Bronchial epithelial cell (primary cell): ENCODE measurements at regions not wholly inside any gene's neighbourhood (a gene's known extent, or its start where the extent isn't known, plus 50 kb on each side); places are given as distances from the start of the nearest gene placed in this dataset.
"Not testable (repeated sequence)": the region's sequence is repeated elsewhere in the genome, so short reads cannot be mapped to it uniquely, and the experiment has no call there.

Experiments used
- DNase-seq: peaks from one replicate; pipeline ENCODE4 v3.0.0-alpha.2; 2010; ENCODE audit warnings: low read depth
- FAIRE-seq: peaks from 2 replicates; lab custom pipeline; 2011; peaks lifted over from hg19 to GRCh38; lab: Jason Lieb, UNC
- H3K27me3 ChIP-seq: 2 replicates; pipeline ENCODE4 v1.5.1; 2011; ENCODE audit warnings: low read length; ENCODE audit not compliant: control insufficient read depth, insufficient read depth
- H3K36me3 ChIP-seq: 2 replicates; pipeline ENCODE4 v1.5.1; 2011; ENCODE audit warnings: low read length; ENCODE audit not compliant: control insufficient read depth, insufficient read depth
- H3K4me3 ChIP-seq: 2 replicates; pipeline ENCODE4 v1.5.1; 2011; ENCODE audit warnings: mild to moderate bottlenecking, low read depth, low read length, control low read depth

GRCh38 chr2:111329309-111329708, 208.6 kb downstream of the BCL2L11 start:
- H3K4me3 ChIP-seq, DNase-seq, H3K36me3 ChIP-seq, H3K27me3 ChIP-seq: not testable (repeated sequence)
- peak; percentile 32 for FAIRE-seq

DNA sequence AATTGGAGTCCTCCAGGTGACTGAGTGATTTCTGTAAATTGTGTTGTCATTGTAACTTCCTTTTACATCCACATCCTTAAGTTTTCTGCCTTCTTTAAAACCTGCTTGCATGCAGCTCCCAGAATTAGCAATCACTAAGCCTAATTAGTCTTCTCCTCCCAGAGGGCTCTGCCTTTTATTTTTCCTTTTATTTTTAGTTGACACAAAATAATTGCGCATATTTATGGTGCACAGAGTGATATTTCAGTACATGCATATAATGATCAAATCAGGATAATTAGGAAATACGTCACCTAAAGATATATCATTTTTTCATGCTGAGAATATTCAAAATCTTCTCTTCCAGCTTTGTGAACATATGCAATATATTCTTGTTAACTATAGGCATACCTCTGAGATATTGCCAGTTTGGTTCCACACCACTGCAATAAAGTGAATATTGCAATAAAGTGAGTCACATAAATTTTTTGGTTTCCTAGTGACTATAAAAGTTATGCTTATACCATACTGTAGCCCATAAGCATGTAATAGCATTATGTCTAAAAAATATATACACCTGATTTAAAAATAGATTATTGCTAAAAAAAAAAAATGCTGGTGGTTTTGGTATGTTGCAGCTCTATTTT, 210.5 kb downstream of the BCL2L11 start:
- not testable (repeated sequence) for FAIRE-seq, H3K27me3 ChIP-seq, H3K4me3 ChIP-seq, H3K36me3 ChIP-seq, DNase-seq

DNA sequence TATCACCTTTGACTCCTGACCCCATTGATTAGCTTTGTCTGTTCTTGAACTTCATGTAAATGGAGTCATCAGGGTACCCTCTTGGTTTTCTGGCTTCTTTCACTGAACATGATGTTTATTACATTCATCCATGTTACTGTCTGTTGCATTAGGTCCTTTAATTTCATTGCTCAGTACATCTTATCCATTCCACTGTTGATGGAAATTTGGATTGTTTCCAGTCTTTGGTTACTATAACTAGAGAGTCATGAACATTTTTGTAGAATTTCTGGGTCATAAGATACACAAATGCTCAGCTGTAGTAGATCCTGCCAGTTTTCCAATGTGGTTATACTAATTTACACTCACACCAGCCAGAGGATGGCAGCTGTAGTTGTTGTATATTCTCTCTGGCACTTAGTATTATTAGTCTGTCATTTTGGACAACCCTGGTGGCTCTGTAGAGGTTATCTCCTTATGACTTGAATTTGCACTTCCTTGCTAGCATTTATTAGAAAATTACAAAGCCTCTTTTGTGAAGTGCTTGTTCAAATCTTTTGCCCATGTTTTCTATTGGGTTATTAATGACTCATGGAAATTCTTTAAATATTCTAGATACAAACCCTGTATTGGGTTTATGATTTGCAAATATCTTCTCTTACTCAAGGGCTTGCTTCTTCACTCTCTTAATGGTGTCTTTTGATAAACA, 214.7 kb downstream of the BCL2L11 start:
- not testable (repeated sequence) for DNase-seq, FAIRE-seq, H3K36me3 ChIP-seq, H3K4me3 ChIP-seq, H3K27me3 ChIP-seq

- not testable (repeated sequence) for H3K36me3 ChIP-seq, DNase-seq, H3K27me3 ChIP-seq, H3K4me3 ChIP-seq
- peak; percentile 7 for FAIRE-seq
Observed at GRCh38 chr2:111338474-111338873, 217.8 kb downstream of the BCL2L11 start.

GRCh38 chr2:111339476-111339875, 218.8 kb downstream of the BCL2L11 start:
- H3K27me3 ChIP-seq, H3K36me3 ChIP-seq, DNase-seq, H3K4me3 ChIP-seq, FAIRE-seq: not testable (repeated sequence)

GRCh38 chr2:111344590-111344989, 223.9 kb downstream of the BCL2L11 start:
- DNase-seq, H3K36me3 ChIP-seq, H3K27me3 ChIP-seq, H3K4me3 ChIP-seq, FAIRE-seq: not testable (repeated sequence)

- not testable (repeated sequence) for H3K27me3 ChIP-seq, FAIRE-seq, DNase-seq, H3K36me3 ChIP-seq, H3K4me3 ChIP-seq
Observed at GRCh38 chr2:111345439-111345838, 224.7 kb downstream of the BCL2L11 start.

DNA sequence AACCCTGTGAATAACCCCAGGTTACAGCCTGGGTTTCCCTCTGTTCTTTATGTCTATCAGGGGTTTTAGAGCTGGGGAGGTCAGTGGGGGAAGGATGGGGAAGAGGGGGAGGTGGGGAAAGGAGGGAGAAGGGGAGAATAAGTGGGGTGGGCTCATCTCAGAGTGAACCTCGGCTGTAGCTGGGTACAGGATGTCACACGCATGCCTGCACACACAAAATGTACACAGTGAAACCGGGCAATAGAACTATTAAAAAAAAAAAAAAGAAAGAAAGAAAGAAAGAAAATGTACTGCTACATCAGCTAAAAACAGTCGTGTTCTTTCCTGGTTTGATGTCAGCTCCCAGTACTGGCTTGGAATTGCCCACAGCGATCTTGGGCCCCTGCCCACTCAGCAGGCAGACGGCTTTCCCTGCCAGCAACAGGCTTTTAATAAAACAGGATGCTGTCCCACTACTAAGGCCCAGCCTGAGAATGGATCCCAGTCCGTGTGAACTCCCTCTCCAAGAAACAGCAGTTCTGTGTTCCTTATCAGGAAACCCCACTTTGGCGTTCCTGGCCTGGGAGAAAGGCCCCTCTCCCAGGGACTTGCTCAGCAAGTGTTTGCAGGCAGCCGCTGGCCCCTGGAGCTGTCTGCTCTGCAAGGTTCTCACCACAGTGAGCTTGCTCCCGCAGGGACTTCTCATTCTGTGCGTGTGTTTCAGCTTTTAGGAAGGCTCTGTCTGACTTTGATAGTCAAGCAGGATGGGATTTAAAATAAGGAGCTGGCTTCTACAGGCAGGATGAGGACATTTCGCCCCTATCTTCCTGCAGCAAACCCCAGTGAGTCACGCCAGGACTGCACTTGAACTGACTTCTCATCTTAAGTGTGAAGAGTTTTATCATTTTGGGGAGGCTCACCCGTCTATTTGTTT, 225.6 kb downstream of the BCL2L11 start:
- not testable (repeated sequence) for H3K36me3 ChIP-seq, H3K4me3 ChIP-seq, H3K27me3 ChIP-seq, FAIRE-seq
- DNase-seq: peak; percentile 5

GRCh38 chr2:111347695-111348094, 227.0 kb downstream of the BCL2L11 start:
- H3K4me3 ChIP-seq, FAIRE-seq, H3K36me3 ChIP-seq, DNase-seq, H3K27me3 ChIP-seq: not testable (repeated sequence)

GRCh38 chr2:111348316-111348715, 227.6 kb downstream of the BCL2L11 start:
- not testable (repeated sequence) for H3K4me3 ChIP-seq, DNase-seq, H3K27me3 ChIP-seq, FAIRE-seq, H3K36me3 ChIP-seq

- not testable (repeated sequence) for DNase-seq, H3K36me3 ChIP-seq, FAIRE-seq, H3K27me3 ChIP-seq, H3K4me3 ChIP-seq
Observed at GRCh38 chr2:111355022-111355817, 234.5 kb downstream of the BCL2L11 start.

- DNase-seq, H3K4me3 ChIP-seq, H3K36me3 ChIP-seq, FAIRE-seq, H3K27me3 ChIP-seq: not testable (repeated sequence)
Observed at GRCh38 chr2:111355823-111356511, 235.3 kb downstream of the BCL2L11 start.

- FAIRE-seq, H3K4me3 ChIP-seq, H3K27me3 ChIP-seq, H3K36me3 ChIP-seq: not testable (repeated sequence)
- peak; percentile 45 for DNase-seq
Observed at GRCh38 chr2:111356512-111357031, 235.9 kb downstream of the BCL2L11 start.
